ENCODE measurements at regions not wholly inside any gene's neighbourhood (a gene's known extent, or its start where the extent isn't known, plus 50 kb on each side); places are given as distances from the start of the nearest gene placed in this dataset.

GRCh38 chr9:10706788-10707187, 94.0 kb upstream of the PTPRD start:
- TF ChIP-seq POLR2A (IDR thresholded peaks at IDR 0.05) (no peak), CTCF (IDR thresholded peaks at IDR 0.05) (no peak), EP300 (IDR thresholded peaks at IDR 0.05) (no peak)

Measured in suprapubic skin (tissue), 3 donors.